ENCODE measurements at regions not wholly inside any gene's neighbourhood (a gene's known extent, or its start where the extent isn't known, plus 50 kb on each side); places are given as distances from the start of the nearest gene placed in this dataset.

DNA sequence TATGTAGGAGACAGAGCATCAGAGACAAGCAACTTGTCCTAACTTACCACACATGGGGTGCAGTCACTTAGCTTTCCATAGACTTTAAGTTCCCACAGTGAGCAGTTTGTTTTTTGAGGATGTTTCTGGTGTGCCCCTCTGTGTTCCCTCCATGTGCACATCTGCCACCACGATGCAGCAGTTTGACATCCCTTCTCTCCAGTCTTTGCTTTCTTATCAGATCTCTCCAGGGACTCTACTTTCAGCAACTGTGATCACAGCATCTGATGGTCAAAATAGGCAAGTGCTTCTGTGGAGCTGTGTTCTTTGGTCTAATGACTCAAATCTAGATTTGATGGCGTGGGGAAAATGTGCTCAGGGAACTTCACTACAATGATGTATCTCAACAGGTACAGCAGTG is 96.5 kb upstream of the NAMPT start:
- no peak for TF ChIP-seq CTCF (IDR thresholded peaks at IDR 0.05)
- no peak for TF ChIP-seq POLR2A (IDR thresholded peaks at IDR 0.05)
